Stimulated activated naive CD4-positive, alpha-beta T cell treated with Interleukin-2 at 50 U/mL for 16 hours (primary cell): ENCODE measurements at regions not wholly inside any gene's neighbourhood (a gene's known extent, or its start where the extent isn't known, plus 50 kb on each side); places are given as distances from the start of the nearest gene placed in this dataset.
"Not testable (repeated sequence)": the region's sequence is repeated elsewhere in the genome, so short reads cannot be mapped to it uniquely, and the experiment has no call there.

Experiments used
- DNase-seq: peaks from one replicate; lab custom pipeline; 2025; lab: John Stamatoyannopoulos, UW

- DNase-seq = no peak
Observed at GRCh38 chr2:144670080-144670479, 150.2 kb upstream of the ZEB2 start.

GRCh38 chr2:144669196-144669987, 149.5 kb upstream of the ZEB2 start:
- DNase-seq = no peak

- no peak for DNase-seq
Observed at GRCh38 chr2:144668493-144669110, 148.7 kb upstream of the ZEB2 start.

- DNase-seq = no peak
Observed at GRCh38 chr2:144666032-144666431, 146.1 kb upstream of the ZEB2 start.

- no peak for DNase-seq
Observed at GRCh38 chr2:144663207-144663606, 143.3 kb upstream of the ZEB2 start.

- no peak for DNase-seq
Observed at GRCh38 chr2:144660518-144661316, 140.8 kb upstream of the ZEB2 start.

- peak; percentile 59 for DNase-seq
Observed at GRCh38 chr2:144659731-144660275, 139.9 kb upstream of the ZEB2 start.

GRCh38 chr2:144654523-144654922, 134.6 kb upstream of the ZEB2 start:
- no peak for DNase-seq

GRCh38 chr2:144650907-144651306, 131.0 kb upstream of the ZEB2 start:
- no peak for DNase-seq

- DNase-seq = no peak
Observed at GRCh38 chr2:144648837-144649465, 129.0 kb upstream of the ZEB2 start.

- no peak for DNase-seq
Observed at GRCh38 chr2:144645083-144645778, 125.3 kb upstream of the ZEB2 start.

- no peak for DNase-seq
Observed at GRCh38 chr2:144644549-144644948, 124.6 kb upstream of the ZEB2 start.

GRCh38 chr2:144643537-144644336, 123.8 kb upstream of the ZEB2 start:
- no peak for DNase-seq

- no peak for DNase-seq
Observed at GRCh38 chr2:144642856-144643255, 122.9 kb upstream of the ZEB2 start.

- DNase-seq = no peak
Observed at GRCh38 chr2:144642131-144642530, 122.2 kb upstream of the ZEB2 start.

- not testable (repeated sequence) for DNase-seq
Observed at GRCh38 chr2:144638250-144638649, 118.3 kb upstream of the ZEB2 start.

- not testable (repeated sequence) for DNase-seq
Observed at GRCh38 chr2:144636860-144637259, 116.9 kb upstream of the ZEB2 start.

- no peak for DNase-seq
Observed at GRCh38 chr2:144632809-144633208, 112.9 kb upstream of the ZEB2 start.

- DNase-seq = no peak
Observed at GRCh38 chr2:144631636-144632035, 111.7 kb upstream of the ZEB2 start.

- no peak for DNase-seq
Observed at GRCh38 chr2:144630459-144631215, 110.7 kb upstream of the ZEB2 start.
